ENCODE measurements at regions not wholly inside any gene's neighbourhood (a gene's known extent, or its start where the extent isn't known, plus 50 kb on each side); places are given as distances from the start of the nearest gene placed in this dataset.
"Not testable (repeated sequence)": the region's sequence is repeated elsewhere in the genome, so short reads cannot be mapped to it uniquely, and the experiment has no call there.

GRCh38 chr4:33649015-33649414 is 2595.3 kb downstream of the ARAP2 start:
- no peak for DNase-seq

- DNase-seq, result no peak
Observed at GRCh38 chr4:33649471-33649870, 2594.8 kb downstream of the ARAP2 start.

GRCh38 chr4:33650036-33650435 is 2594.3 kb downstream of the ARAP2 start:
- DNase-seq, result no peak

GRCh38 chr4:33658971-33659370 is 2585.3 kb downstream of the ARAP2 start:
- peak; percentile 3 for DNase-seq

- no peak for DNase-seq
Observed at GRCh38 chr4:33661636-33662035, 2582.7 kb downstream of the ARAP2 start.

GRCh38 chr4:33685939-33686338 is 2558.4 kb downstream of the ARAP2 start:
- no peak for DNase-seq

GRCh38 chr4:33696041-33696440 is 2548.3 kb downstream of the ARAP2 start:
- no peak for DNase-seq

- no peak for DNase-seq
Observed at GRCh38 chr4:33696586-33696985, 2547.7 kb downstream of the ARAP2 start.

GRCh38 chr4:33709247-33709646 is 2535.1 kb downstream of the ARAP2 start:
- no peak for DNase-seq

- DNase-seq, result no peak
Observed at GRCh38 chr4:33711826-33712225, 2532.5 kb downstream of the ARAP2 start.

GRCh38 chr4:33714971-33715370 is 2529.3 kb downstream of the ARAP2 start:
- DNase-seq, result no peak

- DNase-seq, result no peak
Observed at GRCh38 chr4:33715841-33716395, 2528.4 kb downstream of the ARAP2 start.

- DNase-seq, result no peak
Observed at GRCh38 chr4:33722254-33722653, 2522.1 kb downstream of the ARAP2 start.

GRCh38 chr4:33722800-33723516 is 2521.4 kb downstream of the ARAP2 start:
- DNase-seq, result peak; percentile 11

GRCh38 chr4:33724685-33725084 is 2519.6 kb downstream of the ARAP2 start:
- no peak for DNase-seq

GRCh38 chr4:33725861-33726260 is 2518.5 kb downstream of the ARAP2 start:
- DNase-seq, result no peak

- DNase-seq, result no peak
Observed at GRCh38 chr4:33737726-33738125, 2506.6 kb downstream of the ARAP2 start.

GRCh38 chr4:33739884-33740632 is 2504.3 kb downstream of the ARAP2 start:
- DNase-seq, result no peak

GRCh38 chr4:33740871-33741270 is 2503.4 kb downstream of the ARAP2 start:
- DNase-seq, result not testable (repeated sequence)

- no peak for DNase-seq
Observed at GRCh38 chr4:33746979-33747378, 2497.3 kb downstream of the ARAP2 start.

GRCh38 chr4:33751050-33751449 is 2493.3 kb downstream of the ARAP2 start:
- DNase-seq, result no peak

- peak; percentile 7 for DNase-seq
Observed at GRCh38 chr4:33772582-33772981, 2471.7 kb downstream of the ARAP2 start.

Data from muscle of arm (tissue), 1 donor.